Keratinocyte (primary cell): ENCODE measurements at regions not wholly inside any gene's neighbourhood (a gene's known extent, or its start where the extent isn't known, plus 50 kb on each side); places are given as distances from the start of the nearest gene placed in this dataset.

Source experiments
- DNase-seq: peaks from one replicate; pipeline ENCODE4 v3.0.0-alpha.2; 2011; ENCODE audit warnings: low read depth, missing footprints, low spot score
- FAIRE-seq: peaks from 2 replicates; lab custom pipeline; 2011; peaks lifted over from hg19 to GRCh38; lab: Jason Lieb, UNC
- H2AFZ ChIP-seq: 2 replicates; pipeline ENCODE4 v1.6.0; 2012; ENCODE audit warnings: low read length, control low read depth, inconsistent platforms; ENCODE audit not compliant: control insufficient read depth
- H3K27ac ChIP-seq: 2 replicates; pipeline ENCODE4 v1.5.1; 2011; ENCODE audit warnings: low read length; ENCODE audit not compliant: control insufficient read depth, insufficient read depth
- H3K27me3 ChIP-seq: 3 replicates; pipeline ENCODE4 v1.6.0; 2011; ENCODE audit warnings: low read length; ENCODE audit not compliant: control insufficient read depth, insufficient read depth; ENCODE audit errors: extremely low read depth
- H3K36me3 ChIP-seq, 2 experiments: 2 replicates in 1 of 2; 3 replicates in 1 of 2; pipeline ENCODE4 v1.5.1; 2011; ENCODE audit warnings: low read length in 2 of 2, mild to moderate bottlenecking in 1 of 2; ENCODE audit not compliant: control insufficient read depth in 2 of 2, insufficient read depth in 2 of 2; ENCODE audit errors: extremely low read depth in 1 of 2
- H3K4me1 ChIP-seq: 3 replicates; pipeline ENCODE4 v1.5.1; 2011; ENCODE audit warnings: low read length; ENCODE audit not compliant: control insufficient read depth, insufficient read depth; ENCODE audit errors: extremely low read depth
- H3K4me2 ChIP-seq: 3 replicates; pipeline ENCODE4 v1.6.0; 2011; ENCODE audit warnings: low read depth, low read length; ENCODE audit not compliant: control insufficient read depth, insufficient read depth; ENCODE audit errors: extremely low read depth
- H3K4me3 ChIP-seq, 3 experiments: fragments of 200-600 bp in 1 of 3; sonication (generic) in 1 of 3; 2 replicates in 2 of 3; 3 replicates in 1 of 3; pipeline ENCODE4 v1.5.1; 2011 to 2016; ENCODE audit warnings: low read length in 3 of 3, mild to moderate bottlenecking in 3 of 3, control low read depth in 2 of 3, inconsistent platforms in 1 of 3, low read depth in 1 of 3, mixed read lengths in 1 of 3, mixed run types in 1 of 3, moderate library complexity in 1 of 3; ENCODE audit not compliant: control insufficient read depth in 2 of 3, insufficient read depth in 2 of 3; ENCODE audit errors: extremely low read depth in 1 of 3
- H3K79me2 ChIP-seq: 2 replicates; pipeline ENCODE4 v1.6.0; 2012; ENCODE audit warnings: low read length; ENCODE audit not compliant: control insufficient read depth, insufficient read depth
- H3K9ac ChIP-seq: 3 replicates; pipeline ENCODE4 v1.6.0; 2011; ENCODE audit warnings: low read length; ENCODE audit not compliant: control insufficient read depth, insufficient read depth; ENCODE audit errors: extremely low read depth
- H3K9me1 ChIP-seq: 3 replicates; pipeline ENCODE4 v1.6.0; 2011; ENCODE audit warnings: low read length; ENCODE audit not compliant: control insufficient read depth, insufficient read depth; ENCODE audit errors: extremely low read depth
- H3K9me3 ChIP-seq: 2 replicates; pipeline ENCODE4 v1.5.1; 2012; ENCODE audit warnings: low read depth, low read length; ENCODE audit not compliant: control insufficient read depth
- H4K20me1 ChIP-seq: 3 replicates; pipeline ENCODE4 v1.6.0; 2011; ENCODE audit warnings: low read length; ENCODE audit not compliant: control insufficient read depth, insufficient read depth; ENCODE audit errors: extremely low read depth
- CTCF ChIP-seq, 3 experiments: IDR thresholded peaks in 1 of 3; conservative IDR thresholded peaks in 1 of 3; optimal IDR thresholded peaks in 1 of 3; 2 replicates in 2 of 3; 3 replicates in 1 of 3; pipeline versions ENCODE3 to v1.5.1; 2011; ENCODE audit warnings: low read length in 3 of 3, mild to moderate bottlenecking in 3 of 3, moderate library complexity in 2 of 3, control low read depth in 1 of 3, inconsistent platforms in 1 of 3; ENCODE audit not compliant: insufficient read depth in 2 of 3; ENCODE audit errors: extremely low read depth in 1 of 3
- EZH2 ChIP-seq: IDR thresholded peaks from one replicate; pipeline ENCODE4 v1.6.1; 2012; ENCODE audit warnings: inconsistent platforms, mild to moderate bottlenecking, low read length, moderate library complexity
- dilution Hi-C: fragments of 300-500 bp; cut with MboI; formaldehyde crosslinking; loops from one replicate; pipeline ENCODE4 v1.7.0; 2020; ENCODE audit warnings: low sequenced_read_pairs; ENCODE audit not compliant: extremely low pct_ligation_motif_present

- DNase-seq (no peak), FAIRE-seq (no peak)
- Histone ChIP-seq H3K79me2 (no peaks in the 10 kb centered on the region), H3K4me1 (no peaks in the 10 kb centered on the region), H3K9ac (no peak overlapping the region), H3K27me3 (no peaks in the 10 kb centered on the region), H4K20me1 (no peaks in the 10 kb centered on the region), H2AFZ (no peak overlapping the region), H3K36me3 (no peaks in the 10 kb centered on the region), H3K4me3 (no peak overlapping the region), H3K4me2 (no peak overlapping the region), H3K9me3 (no peaks in the 10 kb centered on the region), H3K27ac (no peak overlapping the region), H3K9me1 (no peaks in the 10 kb centered on the region)
- dilution Hi-C loops: no loop called here
- no peak for TF ChIP-seq EZH2
- TF ChIP-seq CTCF (optimal IDR thresholded peaks at IDR 0.05 in 1 of 3, IDR thresholded peaks at IDR 0.05 in 1 of 3, conservative IDR thresholded peaks at IDR 0.05 in 1 of 3; ENCODE audit: extremely low read depth in 1 of 3, insufficient read depth in 2 of 3, low read length in 3 of 3): no peak
Observed at GRCh38 chr3:22900296-22900695, 302.8 kb upstream of the UBE2E2 start.

DNA sequence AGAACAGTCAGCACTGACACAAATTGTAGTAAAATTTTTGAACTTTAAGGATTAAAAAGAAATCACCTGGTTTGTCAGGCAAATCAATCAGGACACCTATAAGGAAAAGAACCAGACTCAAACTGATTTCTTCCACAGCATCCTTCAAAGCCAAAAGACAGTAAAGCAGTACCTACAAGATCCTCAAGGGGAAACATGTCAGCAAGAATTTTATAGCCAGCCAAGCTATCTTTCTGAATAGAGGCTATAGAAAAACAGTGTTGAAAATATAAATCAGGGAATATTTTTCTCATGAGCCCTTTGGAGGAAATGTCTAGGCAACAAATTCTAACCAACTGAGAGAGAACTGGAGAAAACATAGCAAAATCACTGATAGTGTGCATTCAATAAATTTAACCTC is 301.4 kb upstream of the UBE2E2 start:
- Histone ChIP-seq H3K27me3 (no peaks in the 10 kb centered on the region), H3K79me2 (no peaks in the 10 kb centered on the region), H3K9me1 (no peaks in the 10 kb centered on the region), H2AFZ (no peak overlapping the region), H3K36me3 (no peaks in the 10 kb centered on the region), H3K9me3 (no peaks in the 10 kb centered on the region), H3K9ac (no peak overlapping the region), H3K27ac (no peak overlapping the region), H3K4me3 (no peak overlapping the region), H3K4me1 (no peaks in the 10 kb centered on the region), H4K20me1 (no peaks in the 10 kb centered on the region), H3K4me2 (no peak overlapping the region)
- DNase-seq: no peak
- FAIRE-seq: no peak
- dilution Hi-C loops: no loop called here
- no peak for TF ChIP-seq EZH2
- peak in 1 of 3 experiments; percentile 11 for TF ChIP-seq CTCF (optimal IDR thresholded peaks at IDR 0.05 in 1 of 3, IDR thresholded peaks at IDR 0.05 in 1 of 3, conservative IDR thresholded peaks at IDR 0.05 in 1 of 3; ENCODE audit: extremely low read depth in 1 of 3, insufficient read depth in 2 of 3, low read length in 3 of 3)
